CD4-positive, alpha-beta T cell treated with Interleukin-6 for 4 hours (primary cell): ENCODE measurements at regions not wholly inside any gene's neighbourhood (a gene's known extent, or its start where the extent isn't known, plus 50 kb on each side); places are given as distances from the start of the nearest gene placed in this dataset.
"Not testable (repeated sequence)": the region's sequence is repeated elsewhere in the genome, so short reads cannot be mapped to it uniquely, and the experiment has no call there.

Source experiments
- DNase-seq: peaks from one replicate; pipeline ENCODE4 v3.0.0-alpha.2; 2020; ENCODE audit warnings: mixed read lengths

GRCh38 chr18:51463483-51464136 lies 266.1 kb upstream of the MEX3C start:
- DNase-seq, result no peak

GRCh38 chr18:51478908-51479307 lies 281.4 kb upstream of the MEX3C start:
- DNase-seq, result no peak

- DNase-seq, result no peak
Measured at GRCh38 chr18:51479736-51480135, 282.3 kb upstream of the MEX3C start.

GRCh38 chr18:51480407-51481261 lies 283.2 kb upstream of the MEX3C start:
- DNase-seq, result no peak

GRCh38 chr18:51486735-51487366 lies 289.4 kb upstream of the MEX3C start:
- no peak for DNase-seq

- no peak for DNase-seq
Measured at GRCh38 chr18:51490417-51490816, 292.9 kb upstream of the MEX3C start.

- DNase-seq, result no peak
Measured at GRCh38 chr18:51490860-51491259, 293.4 kb upstream of the MEX3C start.

GRCh38 chr18:51491678-51492372 lies 294.3 kb upstream of the MEX3C start:
- DNase-seq, result no peak

GRCh38 chr18:51498085-51498855 lies 300.8 kb upstream of the MEX3C start:
- DNase-seq, result no peak

- DNase-seq, result no peak
Measured at GRCh38 chr18:51503351-51503750, 305.9 kb upstream of the MEX3C start.

GRCh38 chr18:51506811-51507210 lies 309.3 kb upstream of the MEX3C start:
- DNase-seq, result no peak

GRCh38 chr18:51508410-51508809 lies 310.9 kb upstream of the MEX3C start:
- DNase-seq, result not testable (repeated sequence)

GRCh38 chr18:51510020-51510419 lies 312.5 kb upstream of the MEX3C start:
- no peak for DNase-seq

- no peak for DNase-seq
Measured at GRCh38 chr18:51513517-51513916, 316.0 kb upstream of the MEX3C start.

GRCh38 chr18:51514128-51514527 lies 316.6 kb upstream of the MEX3C start:
- no peak for DNase-seq

GRCh38 chr18:51516478-51517038 lies 319.1 kb upstream of the MEX3C start:
- no peak for DNase-seq

- DNase-seq, result no peak
Measured at GRCh38 chr18:51519571-51519970, 322.1 kb upstream of the MEX3C start.

GRCh38 chr18:51520676-51521180 lies 323.2 kb upstream of the MEX3C start:
- DNase-seq, result no peak

GRCh38 chr18:51522338-51522737 lies 324.9 kb upstream of the MEX3C start:
- DNase-seq, result no peak

GRCh38 chr18:51522821-51523220 lies 325.3 kb upstream of the MEX3C start:
- DNase-seq, result no peak

GRCh38 chr18:51523671-51524070 lies 326.2 kb upstream of the MEX3C start:
- DNase-seq, result no peak
